ENCODE measurements at regions not wholly inside any gene's neighbourhood (a gene's known extent, or its start where the extent isn't known, plus 50 kb on each side); places are given as distances from the start of the nearest gene placed in this dataset.

- no peak for TF ChIP-seq POLR2AphosphoS5 (IDR thresholded peaks at IDR 0.05; ENCODE audit: borderline replicate concordance, low read depth, low read length)
- TF ChIP-seq EZH2 (IDR thresholded peaks at IDR 0.05): no peak
Measured at GRCh38 chr11:28858076-28858475, 749.9 kb downstream of the METTL15 start.
